ENCODE measurements at regions not wholly inside any gene's neighbourhood (a gene's known extent, or its start where the extent isn't known, plus 50 kb on each side); places are given as distances from the start of the nearest gene placed in this dataset.

DNA sequence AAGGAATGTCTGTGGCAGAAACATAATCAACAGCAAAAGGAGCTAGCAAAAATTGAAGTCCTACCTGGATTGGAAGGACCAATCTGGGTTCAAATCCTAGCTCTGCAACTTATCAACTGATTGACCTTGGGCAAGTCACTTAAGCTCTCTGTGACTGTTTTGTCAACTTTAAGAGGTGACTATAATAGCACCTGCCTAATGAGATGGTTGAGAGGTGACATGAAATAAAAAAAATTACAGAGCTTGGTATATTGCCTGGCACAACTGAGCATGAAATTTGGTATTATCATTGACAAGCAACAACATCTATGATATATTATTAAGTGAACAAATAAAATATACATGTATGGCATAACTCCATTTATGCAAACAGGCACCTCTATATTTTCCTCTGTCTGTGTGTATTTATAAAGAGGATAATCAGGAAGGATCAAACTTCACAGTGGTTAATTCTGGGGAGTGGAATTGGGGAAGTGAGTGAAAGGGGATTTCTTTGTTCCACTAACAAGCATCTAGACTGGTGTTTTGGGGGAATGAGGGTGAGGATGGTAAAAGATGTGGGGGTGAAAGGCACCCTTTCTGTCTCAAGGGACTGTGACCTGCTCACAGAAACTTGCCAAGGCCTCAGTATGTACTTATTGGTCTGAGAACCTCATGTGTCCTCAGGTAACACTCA lies 132.8 kb upstream of the SERTAD2 start:
- Histone ChIP-seq H2AK5ac (ENCODE audit: low read depth, low read length) (no peak overlapping the region), H4K8ac (ENCODE audit: low read depth, low read length) (no peak overlapping the region), H3K79me1 (ENCODE audit: low read depth, low read length) (no peaks in the 10 kb centered on the region), H2BK120ac (ENCODE audit: low read depth, low read length) (no peak overlapping the region), H2AFZ (ENCODE audit: low read length) (no peak overlapping the region), H3K9ac (ENCODE audit: low read depth, low read length, poor library complexity) (no peak overlapping the region), H2BK5ac (ENCODE audit: low read length) (no peak overlapping the region), H3K27ac (replicated peaks; ENCODE audit: low read length) (no peak overlapping the region), H2BK15ac (ENCODE audit: low read length) (no peak overlapping the region), H2BK12ac (ENCODE audit: low read length) (no peak overlapping the region), H3K4me1 (ENCODE audit: control insufficient read depth in 2 of 2, insufficient read depth in 1 of 2, low read depth in 1 of 2, low read length in 2 of 2) (no peaks in the 10 kb centered on the region), H3K4me2 (ENCODE audit: insufficient read depth, low read length, poor library complexity, severe bottlenecking) (no peak overlapping the region), H3K36me3 (replicated peaks in 1 of 2; ENCODE audit: control insufficient read depth in 2 of 2, insufficient read depth in 2 of 2, low read length in 2 of 2) (no peaks in the 10 kb centered on the region), H3K14ac (ENCODE audit: low read length) (no peak overlapping the region), H3K23ac (ENCODE audit: low read depth, low read length, poor library complexity) (no peak overlapping the region), H3K4me3 (ENCODE audit: low read length in 2 of 2) (no peak overlapping the region), H3K27me3 (ENCODE audit: control insufficient read depth in 3 of 3, insufficient read depth in 3 of 3, low read depth in 1 of 3, low read length in 3 of 3) (peaks cover 0 to 29% (median 0%) of the 10 kb centered on the region in 3 experiments), H4K91ac (ENCODE audit: low read depth, low read length, poor library complexity) (no peak overlapping the region), H3K4ac (ENCODE audit: low read length) (no peak overlapping the region), H3K9me3 (replicated peaks in 1 of 2; ENCODE audit: control insufficient read depth in 2 of 2, insufficient read depth in 1 of 2, low read depth in 1 of 2, low read length in 2 of 2) (no peaks in the 10 kb centered on the region), H3K18ac (ENCODE audit: low read length) (no peak overlapping the region)
- no peak for DNase-seq (ENCODE audit: low spot score)

DNA sequence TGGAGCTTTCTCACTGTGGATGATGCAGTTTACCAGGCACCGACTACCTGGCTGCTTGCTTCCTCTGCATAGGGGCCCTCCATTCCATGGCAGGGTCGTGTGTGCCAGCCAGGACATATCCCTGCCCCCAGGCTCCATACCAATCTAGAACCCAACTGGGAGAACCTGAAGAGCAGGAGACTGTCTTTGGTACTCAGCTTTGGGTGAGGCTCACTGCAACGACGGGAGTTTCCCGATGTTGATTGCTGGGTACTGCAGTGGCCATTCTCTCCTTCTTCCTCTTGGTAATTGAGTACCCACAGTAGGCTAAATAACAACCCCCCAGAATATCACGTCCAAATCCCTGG lies 133.3 kb upstream of the SERTAD2 start:
- H3K27me3 ChIP-seq (ENCODE audit: control insufficient read depth in 3 of 3, insufficient read depth in 3 of 3, low read depth in 1 of 3, low read length in 3 of 3): peaks cover 0 to 28% (median 0%) of the 10 kb centered on the region in 3 experiments
- no CpG with 5 or more reads among the region's 6 CpGs for WGBS, 2 donors (ENCODE audit: extremely low coverage in 2 of 2, insufficient read length in 2 of 2, insufficient replicate concordance in 1 of 2)
- no peak overlapping the region for H4K91ac ChIP-seq (ENCODE audit: low read depth, low read length, poor library complexity)
- H3K9me3 ChIP-seq (replicated peaks in 1 of 2; ENCODE audit: control insufficient read depth in 2 of 2, insufficient read depth in 1 of 2, low read depth in 1 of 2, low read length in 2 of 2): no peaks in the 10 kb centered on the region
- no peak overlapping the region for H3K4me3 ChIP-seq (ENCODE audit: low read length in 2 of 2)
- H2BK120ac ChIP-seq (ENCODE audit: low read depth, low read length): no peak overlapping the region
- H3K4ac ChIP-seq (ENCODE audit: low read length): no peak overlapping the region
- H3K18ac ChIP-seq (ENCODE audit: low read length): no peak overlapping the region
- H2AK5ac ChIP-seq (ENCODE audit: low read depth, low read length): no peak overlapping the region
- H3K36me3 ChIP-seq (replicated peaks in 1 of 2; ENCODE audit: control insufficient read depth in 2 of 2, insufficient read depth in 2 of 2, low read length in 2 of 2): no peaks in the 10 kb centered on the region
- no peak overlapping the region for H3K9ac ChIP-seq (ENCODE audit: low read depth, low read length, poor library complexity)
- no peak overlapping the region for H4K8ac ChIP-seq (ENCODE audit: low read depth, low read length)
- no peak overlapping the region for H2AFZ ChIP-seq (ENCODE audit: low read length)
- no peaks in the 10 kb centered on the region for H3K4me1 ChIP-seq (ENCODE audit: control insufficient read depth in 2 of 2, insufficient read depth in 1 of 2, low read depth in 1 of 2, low read length in 2 of 2)
- no peaks in the 10 kb centered on the region for H3K79me1 ChIP-seq (ENCODE audit: low read depth, low read length)
- H3K23ac ChIP-seq (ENCODE audit: low read depth, low read length, poor library complexity): no peak overlapping the region
- no peak overlapping the region for H2BK5ac ChIP-seq (ENCODE audit: low read length)
- H2BK12ac ChIP-seq (ENCODE audit: low read length): no peak overlapping the region
- no peak overlapping the region for H3K27ac ChIP-seq (replicated peaks; ENCODE audit: low read length)
- H2BK15ac ChIP-seq (ENCODE audit: low read length): no peak overlapping the region
- no peak overlapping the region for H3K14ac ChIP-seq (ENCODE audit: low read length)
- DNase-seq (ENCODE audit: low spot score): no peak
- no peak overlapping the region for H3K4me2 ChIP-seq (ENCODE audit: insufficient read depth, low read length, poor library complexity, severe bottlenecking)

DNA sequence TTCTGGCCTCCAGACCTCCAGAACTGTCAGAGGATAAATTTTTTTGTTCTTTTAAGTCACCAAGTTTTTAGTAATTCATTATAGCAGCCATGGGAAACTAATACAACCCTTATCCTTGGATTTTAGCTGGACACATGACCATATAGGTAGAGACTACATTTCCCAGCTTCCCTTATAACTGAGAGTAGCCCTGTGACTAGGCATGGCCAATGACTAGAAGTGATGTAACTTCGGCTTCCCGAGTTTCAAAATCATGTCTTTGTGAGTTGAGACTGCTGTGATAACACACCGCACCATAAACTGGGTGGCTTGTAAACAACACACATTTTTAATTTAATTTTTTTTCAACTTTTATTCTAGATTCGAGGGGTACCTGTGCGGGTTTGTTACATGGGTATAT lies 134.0 kb upstream of the SERTAD2 start:
- Histone ChIP-seq H2BK120ac (ENCODE audit: low read depth, low read length) (no peak overlapping the region), H2AK5ac (ENCODE audit: low read depth, low read length) (no peak overlapping the region), H3K4me3 (ENCODE audit: low read length in 2 of 2) (no peak overlapping the region), H3K36me3 (replicated peaks in 1 of 2; ENCODE audit: control insufficient read depth in 2 of 2, insufficient read depth in 2 of 2, low read length in 2 of 2) (no peaks in the 10 kb centered on the region), H3K18ac (ENCODE audit: low read length) (no peak overlapping the region), H2BK12ac (ENCODE audit: low read length) (no peak overlapping the region), H3K27me3 (ENCODE audit: control insufficient read depth in 3 of 3, insufficient read depth in 3 of 3, low read depth in 1 of 3, low read length in 3 of 3) (peaks cover 0 to 22% (median 0%) of the 10 kb centered on the region in 3 experiments), H3K14ac (ENCODE audit: low read length) (no peak overlapping the region), H3K4me1 (ENCODE audit: control insufficient read depth in 2 of 2, insufficient read depth in 1 of 2, low read depth in 1 of 2, low read length in 2 of 2) (no peaks in the 10 kb centered on the region), H3K4ac (ENCODE audit: low read length) (no peak overlapping the region), H2BK5ac (ENCODE audit: low read length) (no peak overlapping the region), H4K91ac (ENCODE audit: low read depth, low read length, poor library complexity) (no peak overlapping the region), H3K79me1 (ENCODE audit: low read depth, low read length) (no peaks in the 10 kb centered on the region), H2BK15ac (ENCODE audit: low read length) (no peak overlapping the region), H3K9me3 (replicated peaks in 1 of 2; ENCODE audit: control insufficient read depth in 2 of 2, insufficient read depth in 1 of 2, low read depth in 1 of 2, low read length in 2 of 2) (no peaks in the 10 kb centered on the region), H3K27ac (replicated peaks; ENCODE audit: low read length) (no peak overlapping the region), H3K9ac (ENCODE audit: low read depth, low read length, poor library complexity) (no peak overlapping the region), H2AFZ (ENCODE audit: low read length) (no peak overlapping the region), H4K8ac (ENCODE audit: low read depth, low read length) (no peak overlapping the region), H3K4me2 (ENCODE audit: insufficient read depth, low read length, poor library complexity, severe bottlenecking) (no peak overlapping the region), H3K23ac (ENCODE audit: low read depth, low read length, poor library complexity) (no peak overlapping the region)
- WGBS, 2 donors (ENCODE audit: extremely low coverage in 2 of 2, insufficient read length in 2 of 2, insufficient replicate concordance in 1 of 2): no CpG with 5 or more reads among the region's 5 CpGs
- no peak for DNase-seq (ENCODE audit: low spot score)

DNA sequence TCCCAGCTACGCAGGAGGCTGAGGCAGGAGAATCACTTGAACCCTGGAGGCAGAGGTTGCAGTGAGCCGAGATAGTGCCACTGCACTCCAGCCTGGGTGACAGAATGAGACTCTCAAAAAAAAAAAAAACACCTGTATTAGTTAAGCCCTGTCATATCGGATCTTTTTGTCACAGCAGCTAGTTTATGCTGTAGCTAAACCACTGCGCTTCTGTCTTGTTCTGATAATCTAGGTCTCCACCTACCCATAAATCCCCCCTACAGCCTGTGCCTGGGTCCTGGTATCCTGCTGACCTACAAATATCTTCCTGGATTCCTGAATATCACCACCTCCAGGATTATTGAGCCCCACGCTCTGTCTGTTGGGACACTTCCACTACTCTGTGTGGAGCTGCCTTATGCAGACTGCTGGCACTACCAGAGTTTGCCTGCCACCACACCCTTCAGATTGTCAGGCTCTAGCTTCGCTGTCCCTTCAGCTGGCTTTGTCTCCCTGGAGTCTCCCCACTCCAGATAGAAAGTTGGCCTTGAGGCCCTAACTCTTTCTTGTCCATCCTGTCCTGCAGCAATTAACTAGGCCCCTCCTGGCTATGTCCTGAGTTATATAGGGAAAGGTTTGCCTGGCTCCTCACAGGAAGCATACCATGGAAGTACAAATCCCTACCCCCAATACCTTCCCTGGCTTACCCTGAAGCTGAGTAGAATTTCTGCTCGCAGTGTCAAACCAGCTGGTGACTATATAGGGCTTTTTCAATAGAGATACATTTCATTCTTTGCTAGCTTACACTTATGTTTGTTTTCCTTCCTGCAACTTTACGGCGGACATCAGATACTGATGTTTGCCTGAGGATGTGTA lies 136.0 kb upstream of the SERTAD2 start:
- Histone ChIP-seq H3K4me1 (ENCODE audit: control insufficient read depth in 2 of 2, insufficient read depth in 1 of 2, low read depth in 1 of 2, low read length in 2 of 2) (no peaks in the 10 kb centered on the region), H3K4me2 (ENCODE audit: insufficient read depth, low read length, poor library complexity, severe bottlenecking) (no peak overlapping the region), H3K27ac (replicated peaks; ENCODE audit: low read length) (no peak overlapping the region), H3K18ac (ENCODE audit: low read length) (peak overlapping the region; percentile 1), H2BK120ac (ENCODE audit: low read depth, low read length) (no peak overlapping the region), H3K4me3 (ENCODE audit: low read length in 2 of 2) (no peak overlapping the region), H3K27me3 (ENCODE audit: control insufficient read depth in 3 of 3, insufficient read depth in 3 of 3, low read depth in 1 of 3, low read length in 3 of 3) (peaks cover 0 to 10% (median 0%) of the 10 kb centered on the region in 3 experiments), H3K9me3 (replicated peaks in 1 of 2; ENCODE audit: control insufficient read depth in 2 of 2, insufficient read depth in 1 of 2, low read depth in 1 of 2, low read length in 2 of 2) (no peaks in the 10 kb centered on the region), H3K79me1 (ENCODE audit: low read depth, low read length) (no peaks in the 10 kb centered on the region), H2AFZ (ENCODE audit: low read length) (no peak overlapping the region), H2BK12ac (ENCODE audit: low read length) (no peak overlapping the region), H3K9ac (ENCODE audit: low read depth, low read length, poor library complexity) (no peak overlapping the region), H3K4ac (ENCODE audit: low read length) (no peak overlapping the region), H2BK15ac (ENCODE audit: low read length) (no peak overlapping the region), H3K14ac (ENCODE audit: low read length) (no peak overlapping the region), H2BK5ac (ENCODE audit: low read length) (no peak overlapping the region), H3K23ac (ENCODE audit: low read depth, low read length, poor library complexity) (no peak overlapping the region), H3K36me3 (replicated peaks in 1 of 2; ENCODE audit: control insufficient read depth in 2 of 2, insufficient read depth in 2 of 2, low read length in 2 of 2) (no peaks in the 10 kb centered on the region), H4K8ac (ENCODE audit: low read depth, low read length) (no peak overlapping the region), H4K91ac (ENCODE audit: low read depth, low read length, poor library complexity) (no peak overlapping the region), H2AK5ac (ENCODE audit: low read depth, low read length) (no peak overlapping the region)
- DNase-seq (ENCODE audit: low spot score): no peak
- no CpG with 5 or more reads among the region's 9 CpGs for WGBS, 2 donors (ENCODE audit: extremely low coverage in 2 of 2, insufficient read length in 2 of 2, insufficient replicate concordance in 1 of 2)
